Osteoblast (primary cell): ENCODE measurements at regions not wholly inside any gene's neighbourhood (a gene's known extent, or its start where the extent isn't known, plus 50 kb on each side); places are given as distances from the start of the nearest gene placed in this dataset.

Experiments used
- DNase-seq: peaks from one replicate; pipeline ENCODE4 v3.0.0; 2011; ENCODE audit warnings: low spot score, mixed read lengths; ENCODE audit not compliant: insufficient read length; ENCODE audit errors: missing footprints
- H2AFZ ChIP-seq: 2 replicates; pipeline ENCODE4 v1.6.0; 2011; ENCODE audit warnings: mild to moderate bottlenecking, low read length
- H3K27ac ChIP-seq: 2 replicates; pipeline ENCODE4 v1.5.1; 2011; ENCODE audit warnings: mild to moderate bottlenecking, low read depth, low read length, moderate library complexity
- H3K27me3 ChIP-seq: 2 replicates; pipeline ENCODE4 v1.6.0; 2012; ENCODE audit warnings: mild to moderate bottlenecking, control low read depth, inconsistent platforms, low read length, moderate library complexity; ENCODE audit not compliant: insufficient read depth
- H3K36me3 ChIP-seq: 2 replicates; pipeline ENCODE4 v1.5.1; 2011; ENCODE audit warnings: mild to moderate bottlenecking, low read length, control low read depth, moderate library complexity; ENCODE audit not compliant: insufficient read depth
- H3K4me1 ChIP-seq: 2 replicates; pipeline ENCODE4 v1.5.1; 2011; ENCODE audit warnings: mild to moderate bottlenecking, low read length, control low read depth, moderate library complexity; ENCODE audit not compliant: insufficient read depth
- H3K4me2 ChIP-seq: 2 replicates; pipeline ENCODE4 v1.6.0; 2011; ENCODE audit warnings: mild to moderate bottlenecking, low read length; ENCODE audit not compliant: insufficient read depth
- H3K4me3 ChIP-seq: fragments of 200-600 bp; sonication (generic); 3 replicates; pipeline ENCODE4 v1.5.1; 2012; ENCODE audit warnings: mild to moderate bottlenecking, low read length, inconsistent platforms; ENCODE audit not compliant: insufficient read depth
- H3K79me2 ChIP-seq: 2 replicates; pipeline ENCODE4 v1.6.0; 2012; ENCODE audit warnings: mild to moderate bottlenecking, low read length, control low read depth, inconsistent platforms; ENCODE audit not compliant: insufficient read depth
- H3K9me3 ChIP-seq: 2 replicates; pipeline ENCODE4 v1.5.1; 2011; ENCODE audit warnings: low read depth, low read length, control low read depth
- H4K20me1 ChIP-seq: 2 replicates; pipeline ENCODE4 v1.6.0; 2012; ENCODE audit warnings: mild to moderate bottlenecking, low read length, control low read depth; ENCODE audit not compliant: insufficient read depth
- TF ChIP-seq, protein P1 (sequence below): IDR thresholded peaks from 2 replicates; pipeline ENCODE4 v1.5.1; 2011; ENCODE audit warnings: mild to moderate bottlenecking, low read depth, low read length, moderate library complexity; ENCODE audit errors: extremely low read depth

DNA sequence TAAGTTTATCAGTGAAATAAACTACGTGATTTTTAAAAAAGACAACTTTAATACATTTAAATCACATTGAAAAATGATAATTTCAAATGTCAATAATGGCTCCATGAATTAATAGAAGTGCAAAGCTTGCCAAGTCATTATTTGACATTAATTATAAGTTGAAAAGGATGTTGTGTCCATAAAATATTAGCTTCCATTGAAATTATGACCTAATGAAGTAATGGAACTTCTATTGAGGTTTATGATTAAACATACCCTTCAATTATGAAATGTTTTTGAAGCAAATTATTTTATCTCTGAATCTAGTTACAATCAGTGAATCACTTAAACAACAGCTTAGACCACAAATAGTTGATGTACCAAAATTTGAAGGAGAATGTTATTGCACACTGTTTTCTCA lies 144.2 kb downstream of the SLITRK6 start:
- Histone ChIP-seq H3K79me2 (no peaks in the 10 kb centered on the region), H4K20me1 (no peaks in the 10 kb centered on the region), H3K36me3 (no peaks in the 10 kb centered on the region), H3K4me2 (no peak overlapping the region), H3K27ac (no peak overlapping the region), H3K9me3 (no peaks in the 10 kb centered on the region), H3K4me3 (no peak overlapping the region), H3K4me1 (no peaks in the 10 kb centered on the region), H2AFZ (no peak overlapping the region), H3K27me3 (no peaks in the 10 kb centered on the region)
- TF ChIP-seq, protein P1, sequence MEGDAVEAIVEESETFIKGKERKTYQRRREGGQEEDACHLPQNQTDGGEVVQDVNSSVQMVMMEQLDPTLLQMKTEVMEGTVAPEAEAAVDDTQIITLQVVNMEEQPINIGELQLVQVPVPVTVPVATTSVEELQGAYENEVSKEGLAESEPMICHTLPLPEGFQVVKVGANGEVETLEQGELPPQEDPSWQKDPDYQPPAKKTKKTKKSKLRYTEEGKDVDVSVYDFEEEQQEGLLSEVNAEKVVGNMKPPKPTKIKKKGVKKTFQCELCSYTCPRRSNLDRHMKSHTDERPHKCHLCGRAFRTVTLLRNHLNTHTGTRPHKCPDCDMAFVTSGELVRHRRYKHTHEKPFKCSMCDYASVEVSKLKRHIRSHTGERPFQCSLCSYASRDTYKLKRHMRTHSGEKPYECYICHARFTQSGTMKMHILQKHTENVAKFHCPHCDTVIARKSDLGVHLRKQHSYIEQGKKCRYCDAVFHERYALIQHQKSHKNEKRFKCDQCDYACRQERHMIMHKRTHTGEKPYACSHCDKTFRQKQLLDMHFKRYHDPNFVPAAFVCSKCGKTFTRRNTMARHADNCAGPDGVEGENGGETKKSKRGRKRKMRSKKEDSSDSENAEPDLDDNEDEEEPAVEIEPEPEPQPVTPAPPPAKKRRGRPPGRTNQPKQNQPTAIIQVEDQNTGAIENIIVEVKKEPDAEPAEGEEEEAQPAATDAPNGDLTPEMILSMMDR: no peak
- DNase-seq: no peak

DNA sequence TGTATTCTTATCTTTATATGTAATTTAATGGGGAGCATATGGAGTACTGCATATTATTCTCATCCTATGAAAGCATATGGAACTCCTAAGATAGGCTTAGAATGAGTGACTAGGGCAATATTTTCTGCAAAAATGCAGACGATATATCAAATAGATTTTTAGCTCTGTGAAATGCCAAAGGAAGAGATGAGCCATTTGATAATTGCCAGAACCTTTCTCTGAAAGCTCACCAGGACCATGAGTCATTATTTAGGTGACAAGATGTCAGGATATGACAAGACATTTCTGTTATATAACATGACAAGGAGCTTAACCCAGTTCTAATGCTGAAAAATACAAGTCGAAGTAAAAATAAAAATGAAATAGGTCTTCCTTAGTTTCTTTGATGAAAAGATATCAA lies 145.0 kb downstream of the SLITRK6 start:
- Histone ChIP-seq H4K20me1 (no peaks in the 10 kb centered on the region), H3K4me1 (no peaks in the 10 kb centered on the region), H2AFZ (no peak overlapping the region), H3K4me3 (no peak overlapping the region), H3K36me3 (no peaks in the 10 kb centered on the region), H3K79me2 (no peaks in the 10 kb centered on the region), H3K27ac (no peak overlapping the region), H3K9me3 (no peaks in the 10 kb centered on the region), H3K27me3 (no peaks in the 10 kb centered on the region), H3K4me2 (no peak overlapping the region)
- TF ChIP-seq, protein P1: no peak
- no peak for DNase-seq

DNA sequence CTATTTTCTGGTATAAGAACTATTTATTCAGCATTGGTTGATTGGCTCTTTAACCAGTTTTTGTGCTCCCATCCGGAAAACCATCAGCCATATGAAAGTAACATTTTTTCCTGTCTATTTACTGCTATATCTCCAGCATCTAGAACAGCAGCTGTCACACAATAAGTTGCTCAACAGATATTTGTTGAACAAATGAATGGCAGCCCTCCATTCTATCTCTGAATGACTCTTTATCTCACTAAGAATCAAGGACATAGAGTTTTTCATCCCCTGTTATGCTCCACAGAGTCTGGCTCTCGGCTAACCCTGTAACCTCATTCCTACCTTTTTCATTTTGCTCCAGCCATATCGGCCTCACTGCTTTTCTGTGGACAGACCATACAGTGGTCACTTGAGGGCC lies 145.5 kb downstream of the SLITRK6 start:
- Histone ChIP-seq H2AFZ (no peak overlapping the region), H3K27ac (no peak overlapping the region)

DNA sequence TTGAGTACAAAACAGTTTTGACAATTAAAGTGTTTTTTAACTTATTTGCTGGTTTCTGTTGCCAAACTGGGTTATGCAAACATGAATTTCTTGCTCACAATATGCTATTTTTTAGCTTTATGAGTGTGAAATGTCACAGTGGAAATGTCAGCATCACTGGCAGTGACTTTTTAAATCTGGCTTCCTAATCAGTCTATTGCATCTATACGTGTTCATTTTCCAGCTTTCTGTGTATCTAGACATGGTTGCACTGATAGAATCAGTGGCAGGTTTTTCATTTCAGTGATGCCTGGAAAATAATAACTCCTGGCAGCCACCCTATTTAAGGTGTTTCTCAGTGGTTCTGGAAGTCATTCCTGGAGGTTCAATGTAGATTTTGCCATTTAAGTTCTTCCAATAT lies 146.7 kb downstream of the SLITRK6 start:
- H4K20me1 ChIP-seq: no peaks in the 10 kb centered on the region
- H3K27me3 ChIP-seq: no peaks in the 10 kb centered on the region
- H3K79me2 ChIP-seq: no peaks in the 10 kb centered on the region
- TF ChIP-seq, protein P1: no peak
- H3K4me3 ChIP-seq: no peak overlapping the region
- no peak overlapping the region for H3K4me2 ChIP-seq
- H3K4me1 ChIP-seq: no peaks in the 10 kb centered on the region
- no peaks in the 10 kb centered on the region for H3K9me3 ChIP-seq
- H3K27ac ChIP-seq: no peak overlapping the region
- H2AFZ ChIP-seq: no peak overlapping the region
- no peak for DNase-seq
- H3K36me3 ChIP-seq: no peaks in the 10 kb centered on the region

More for the DNA sequence above, 145.5 kb downstream of the SLITRK6 start:
- H3K36me3 ChIP-seq: no peaks in the 10 kb centered on the region
- TF ChIP-seq, protein P1: no peak
- H4K20me1 ChIP-seq: no peaks in the 10 kb centered on the region
- H3K4me3 ChIP-seq: no peak overlapping the region
- no peaks in the 10 kb centered on the region for H3K4me1 ChIP-seq
- H3K27me3 ChIP-seq: no peaks in the 10 kb centered on the region
- no peak for DNase-seq
- no peaks in the 10 kb centered on the region for H3K9me3 ChIP-seq
- H3K4me2 ChIP-seq: no peak overlapping the region
- H3K79me2 ChIP-seq: no peaks in the 10 kb centered on the region
